GM12874 (cell line): ENCODE measurements at regions not wholly inside any gene's neighbourhood (a gene's known extent, or its start where the extent isn't known, plus 50 kb on each side); places are given as distances from the start of the nearest gene placed in this dataset.

ENCODE experiments used
- TF ChIP-seq, protein P1 (sequence below): IDR thresholded peaks from 2 replicates; pipeline ENCODE4 v1.5.1; 2011; ENCODE audit warnings: low read depth, mild to moderate bottlenecking, control low read depth, low read length, moderate library complexity; ENCODE audit not compliant: insufficient read depth

DNA sequence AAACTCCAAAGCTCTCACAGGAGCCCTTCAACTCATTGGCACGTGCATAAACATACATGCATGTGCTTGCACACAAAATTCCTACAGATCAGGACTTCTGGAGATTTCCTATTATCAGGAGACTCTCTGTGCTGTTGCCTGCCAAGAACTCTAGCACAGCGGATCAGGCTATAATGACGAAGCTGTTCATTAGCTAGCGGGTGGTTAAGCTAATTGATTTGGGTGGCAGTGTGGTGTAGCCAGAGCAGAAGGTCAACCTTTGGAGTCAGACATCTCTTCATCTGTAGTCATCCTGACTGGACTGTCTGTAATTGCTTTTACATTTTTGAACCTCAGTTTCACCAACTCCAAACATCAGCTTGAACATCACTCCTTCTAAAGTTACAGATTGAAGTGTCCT is 69.0 kb downstream of the KIF2B start:
- TF ChIP-seq, protein P1, sequence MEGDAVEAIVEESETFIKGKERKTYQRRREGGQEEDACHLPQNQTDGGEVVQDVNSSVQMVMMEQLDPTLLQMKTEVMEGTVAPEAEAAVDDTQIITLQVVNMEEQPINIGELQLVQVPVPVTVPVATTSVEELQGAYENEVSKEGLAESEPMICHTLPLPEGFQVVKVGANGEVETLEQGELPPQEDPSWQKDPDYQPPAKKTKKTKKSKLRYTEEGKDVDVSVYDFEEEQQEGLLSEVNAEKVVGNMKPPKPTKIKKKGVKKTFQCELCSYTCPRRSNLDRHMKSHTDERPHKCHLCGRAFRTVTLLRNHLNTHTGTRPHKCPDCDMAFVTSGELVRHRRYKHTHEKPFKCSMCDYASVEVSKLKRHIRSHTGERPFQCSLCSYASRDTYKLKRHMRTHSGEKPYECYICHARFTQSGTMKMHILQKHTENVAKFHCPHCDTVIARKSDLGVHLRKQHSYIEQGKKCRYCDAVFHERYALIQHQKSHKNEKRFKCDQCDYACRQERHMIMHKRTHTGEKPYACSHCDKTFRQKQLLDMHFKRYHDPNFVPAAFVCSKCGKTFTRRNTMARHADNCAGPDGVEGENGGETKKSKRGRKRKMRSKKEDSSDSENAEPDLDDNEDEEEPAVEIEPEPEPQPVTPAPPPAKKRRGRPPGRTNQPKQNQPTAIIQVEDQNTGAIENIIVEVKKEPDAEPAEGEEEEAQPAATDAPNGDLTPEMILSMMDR: no peak

DNA sequence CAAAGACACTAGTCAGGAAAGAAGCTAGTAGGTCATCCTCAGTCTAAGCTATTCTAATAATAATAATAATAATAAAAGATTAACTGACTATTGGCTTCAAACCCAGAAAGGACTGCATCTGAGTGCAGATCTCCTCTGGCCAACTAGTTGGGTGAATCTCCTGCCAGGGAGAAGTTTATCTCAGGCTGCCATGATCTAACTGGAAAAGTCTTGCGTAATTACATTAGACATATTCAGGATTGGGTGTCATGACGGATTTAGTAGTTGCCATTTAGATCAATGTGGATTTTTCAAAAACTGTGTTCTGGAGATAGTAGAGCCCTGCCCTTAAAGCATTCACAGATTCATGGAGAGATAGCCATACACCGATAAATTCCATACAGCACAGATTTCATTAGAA is 69.5 kb downstream of the KIF2B start:
- TF ChIP-seq, protein P1: no peak

DNA sequence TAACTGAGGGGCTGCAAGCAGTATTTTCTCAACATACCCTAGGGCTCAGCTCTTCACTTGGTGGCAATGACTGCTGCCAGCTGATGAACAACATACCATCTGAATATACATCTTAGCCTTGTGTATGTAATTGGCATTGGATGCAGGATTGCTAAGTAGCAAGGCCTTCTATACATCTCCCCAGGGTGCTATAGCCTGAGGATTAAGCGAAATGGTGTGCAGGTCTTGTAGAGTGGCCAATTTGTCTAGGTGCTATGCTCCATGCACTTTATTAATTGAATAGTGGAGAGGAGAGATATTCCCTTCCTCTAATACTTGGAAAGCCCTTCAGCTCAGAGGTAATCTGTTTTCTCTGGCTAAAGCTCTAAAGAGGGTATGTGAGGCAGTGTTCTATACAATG is 71.9 kb downstream of the KIF2B start:
- TF ChIP-seq, protein P1: no peak

DNA sequence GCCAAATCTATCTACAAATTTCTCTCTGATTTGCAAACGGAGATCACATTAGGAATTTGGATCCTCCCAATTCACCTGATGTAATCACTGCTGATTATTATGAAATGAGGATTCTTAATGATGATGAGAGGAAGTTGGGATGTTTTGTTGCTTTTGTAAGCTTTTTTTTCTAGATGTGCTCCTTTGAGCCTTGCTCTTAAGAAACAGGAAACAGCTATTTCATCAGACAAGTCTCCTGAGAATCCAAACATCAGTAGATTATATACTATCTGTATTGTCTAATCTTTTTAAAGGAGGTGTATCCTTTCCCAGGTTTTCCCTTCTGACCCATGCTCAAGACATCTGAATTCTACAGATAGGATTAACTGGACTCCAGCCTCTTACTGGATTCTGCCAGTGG is 73.3 kb downstream of the KIF2B start:
- TF ChIP-seq, protein P1: no peak

DNA sequence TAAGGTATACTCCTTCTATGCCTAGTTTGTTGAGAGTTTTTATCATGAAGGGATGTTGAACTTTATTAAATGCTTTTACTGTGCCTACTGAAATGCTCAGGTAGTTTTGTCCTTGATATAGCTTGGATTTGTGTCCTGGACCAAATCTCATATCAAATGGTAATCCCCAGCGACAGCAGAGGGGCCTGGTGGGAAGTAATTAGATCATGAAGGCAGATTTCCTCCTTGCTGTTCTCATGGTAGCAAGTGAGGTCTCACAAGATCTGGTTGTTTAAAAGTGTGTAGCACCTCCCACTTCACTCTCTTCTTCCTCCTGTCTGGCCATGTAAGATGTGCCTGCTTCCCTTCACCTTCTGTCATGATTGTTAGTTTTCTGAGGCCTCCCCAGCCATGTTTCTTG is 78.2 kb downstream of the KIF2B start:
- TF ChIP-seq, protein P1: no peak

DNA sequence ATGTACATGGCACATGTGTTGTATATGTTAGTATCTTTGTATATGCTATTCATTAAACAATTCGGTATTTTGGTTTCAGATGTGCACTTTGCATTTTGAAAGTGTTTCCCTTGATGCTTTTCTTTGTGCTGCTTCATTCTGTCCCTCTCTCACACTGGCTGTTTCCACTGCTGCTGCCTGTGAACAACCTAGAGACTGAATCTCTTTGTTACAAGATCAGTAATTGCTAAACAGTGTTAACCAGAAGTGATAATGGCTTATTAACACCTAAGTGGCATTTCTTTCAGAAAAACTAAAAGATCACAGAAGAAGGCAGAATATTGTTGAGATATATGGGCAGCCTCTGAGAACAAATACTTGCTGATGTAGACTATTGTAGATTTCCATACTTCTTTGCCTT is 84.7 kb downstream of the KIF2B start:
- TF ChIP-seq, protein P1: no peak

DNA sequence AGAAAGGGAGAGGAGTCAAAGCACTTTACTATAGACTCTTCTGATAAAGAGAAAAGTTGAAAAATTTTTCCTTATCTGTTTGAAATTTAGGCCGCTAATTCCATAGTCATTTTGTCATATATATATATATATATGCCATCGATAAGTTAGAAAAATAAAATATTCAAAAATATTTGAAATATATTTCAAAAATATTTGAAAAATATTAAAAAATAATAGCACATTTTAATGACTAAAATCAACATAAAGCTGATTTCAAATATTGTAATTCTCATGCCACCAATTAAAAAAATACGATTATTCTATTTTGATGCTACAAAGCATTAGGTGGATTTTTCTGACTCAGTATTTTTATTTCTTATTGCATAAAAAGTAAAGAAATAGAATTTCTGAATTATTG is 87.1 kb downstream of the KIF2B start:
- TF ChIP-seq, protein P1: no peak

DNA sequence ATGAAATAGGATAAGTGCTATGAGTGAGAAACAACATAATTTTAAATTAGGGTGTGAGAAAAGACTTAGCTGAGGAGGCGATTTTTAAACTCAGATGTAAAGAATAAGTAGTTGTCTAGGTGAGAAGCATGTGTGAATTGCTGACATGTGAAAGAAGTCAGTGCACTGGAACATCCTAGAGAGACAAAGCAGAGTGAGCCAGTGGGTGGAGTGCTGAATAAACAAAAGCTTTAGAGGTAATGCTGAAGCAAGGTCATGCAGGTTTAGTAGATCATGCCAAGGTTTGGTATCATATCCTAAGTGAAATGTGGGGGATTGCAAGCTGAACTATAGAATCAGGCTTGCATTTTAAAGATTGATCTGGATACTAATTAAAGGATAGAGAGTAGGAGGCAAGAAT is 89.4 kb downstream of the KIF2B start:
- TF ChIP-seq, protein P1: no peak
